Stimulated activated CD4-positive, alpha-beta T cell treated with anti-CD3 and anti-CD28 coated beads, Interleukin-4, amount 100 ng/mL, for 24 hours (primary cell): ENCODE measurements at regions not wholly inside any gene's neighbourhood (a gene's known extent, or its start where the extent isn't known, plus 50 kb on each side); places are given as distances from the start of the nearest gene placed in this dataset.
"Not testable (repeated sequence)": the region's sequence is repeated elsewhere in the genome, so short reads cannot be mapped to it uniquely, and the experiment has no call there.

Source experiments
- DNase-seq: peaks from one replicate; pipeline ENCODE4 v3.0.0-alpha.2; 2020

GRCh38 chr11:134863294-134863693, 451.3 kb upstream of the B3GAT1 start:
- no peak for DNase-seq

DNA sequence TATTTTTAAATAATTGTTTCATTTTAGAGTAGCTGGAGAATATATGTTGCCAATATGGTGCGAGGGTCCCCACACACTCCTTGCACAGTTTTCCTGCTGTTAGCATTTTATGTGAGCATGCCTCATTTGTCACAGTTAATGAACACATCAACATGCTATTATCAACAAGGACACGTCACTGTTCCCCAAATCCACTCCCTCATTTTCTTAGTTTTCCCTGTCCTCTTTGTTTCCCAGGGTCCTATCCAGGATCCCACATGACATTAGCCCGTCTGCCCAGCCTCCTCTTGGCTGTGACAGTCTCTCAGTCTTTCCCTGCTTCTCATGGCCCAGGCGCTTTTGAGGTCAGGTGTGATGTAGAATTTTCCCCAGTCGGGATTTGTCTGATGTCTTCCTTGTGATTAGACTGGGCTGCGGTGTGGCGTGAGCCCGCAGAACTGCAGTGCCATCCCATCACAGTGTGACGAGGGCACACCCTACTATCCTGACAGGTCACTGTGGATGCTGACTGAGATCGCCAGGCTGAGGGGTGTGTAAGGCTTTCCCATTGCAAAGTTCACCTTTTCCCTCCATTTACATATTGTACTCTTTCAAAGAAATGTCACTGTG, 450.6 kb upstream of the B3GAT1 start:
- DNase-seq, result no peak

GRCh38 chr11:134862105-134862502, 450.1 kb upstream of the B3GAT1 start:
- DNase-seq, result no peak

GRCh38 chr11:134861490-134862104, 449.6 kb upstream of the B3GAT1 start:
- no peak for DNase-seq

- DNase-seq, result no peak
Measured at GRCh38 chr11:134858783-134859480, 446.9 kb upstream of the B3GAT1 start.

DNA sequence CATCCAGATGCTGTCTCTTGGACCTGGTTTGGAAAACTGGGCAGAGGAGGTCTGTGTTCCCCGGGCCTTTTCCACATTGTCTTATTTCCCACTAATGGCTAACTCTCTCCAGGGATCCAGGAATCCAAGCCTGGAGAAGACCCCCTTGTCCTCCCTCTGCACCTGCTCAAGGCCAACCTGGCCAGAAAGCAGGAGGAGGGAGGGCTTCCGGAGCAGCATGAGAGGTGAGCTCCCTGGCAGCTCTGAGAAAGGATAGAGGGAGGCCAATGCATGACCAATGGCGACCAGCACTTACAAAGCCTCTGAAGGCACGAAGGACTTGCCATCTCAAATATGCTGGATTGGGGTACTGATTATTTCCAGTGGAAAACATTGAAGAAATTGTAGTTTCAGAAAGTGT, 445.0 kb upstream of the B3GAT1 start:
- DNase-seq, result no peak

DNA sequence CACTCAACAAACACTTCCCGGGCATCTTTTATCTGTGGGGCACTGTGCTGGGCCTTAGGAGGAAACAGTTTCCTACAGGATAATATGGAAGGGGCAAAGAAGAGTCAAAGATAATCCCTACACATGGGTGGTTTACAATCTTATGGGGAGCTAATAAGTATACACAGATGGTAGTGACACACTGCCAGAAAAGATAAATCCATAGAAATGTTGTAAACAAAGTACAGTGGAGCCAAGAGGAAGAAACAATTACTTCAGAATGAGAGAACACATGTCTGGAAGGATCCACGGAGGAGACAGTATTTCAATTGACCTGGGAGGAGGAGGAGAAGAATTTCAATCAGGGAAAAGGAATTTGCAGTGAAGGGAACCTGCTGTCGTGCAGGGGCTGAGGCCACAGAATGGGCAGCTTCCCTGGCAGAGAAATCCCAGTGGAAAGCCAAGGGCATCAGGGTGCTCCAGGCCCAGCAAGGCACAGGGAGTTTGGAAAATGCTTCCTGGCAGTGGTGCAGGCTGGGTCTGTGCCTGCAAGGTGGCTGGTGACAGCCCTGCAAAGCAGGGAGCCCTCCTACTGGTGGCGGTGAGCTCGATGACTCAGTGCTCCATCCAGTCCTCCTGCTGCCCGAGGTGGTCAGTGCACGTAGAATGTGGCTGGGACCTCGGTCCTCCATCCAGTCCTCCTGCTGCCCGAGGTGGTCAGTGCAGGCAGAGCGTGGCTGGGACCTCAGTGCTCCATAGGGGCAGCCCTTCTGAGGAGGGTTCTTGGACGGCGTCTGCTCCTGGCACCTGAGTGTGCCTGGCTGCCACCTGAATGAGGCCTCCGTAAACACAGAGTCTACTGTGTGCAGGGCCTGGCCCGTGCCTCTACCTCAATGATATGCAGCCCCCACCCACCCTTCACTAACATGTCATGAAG, 444.3 kb upstream of the B3GAT1 start:
- no peak for DNase-seq

- no peak for DNase-seq
Measured at GRCh38 chr11:134853992-134854991, 442.2 kb upstream of the B3GAT1 start.

DNA sequence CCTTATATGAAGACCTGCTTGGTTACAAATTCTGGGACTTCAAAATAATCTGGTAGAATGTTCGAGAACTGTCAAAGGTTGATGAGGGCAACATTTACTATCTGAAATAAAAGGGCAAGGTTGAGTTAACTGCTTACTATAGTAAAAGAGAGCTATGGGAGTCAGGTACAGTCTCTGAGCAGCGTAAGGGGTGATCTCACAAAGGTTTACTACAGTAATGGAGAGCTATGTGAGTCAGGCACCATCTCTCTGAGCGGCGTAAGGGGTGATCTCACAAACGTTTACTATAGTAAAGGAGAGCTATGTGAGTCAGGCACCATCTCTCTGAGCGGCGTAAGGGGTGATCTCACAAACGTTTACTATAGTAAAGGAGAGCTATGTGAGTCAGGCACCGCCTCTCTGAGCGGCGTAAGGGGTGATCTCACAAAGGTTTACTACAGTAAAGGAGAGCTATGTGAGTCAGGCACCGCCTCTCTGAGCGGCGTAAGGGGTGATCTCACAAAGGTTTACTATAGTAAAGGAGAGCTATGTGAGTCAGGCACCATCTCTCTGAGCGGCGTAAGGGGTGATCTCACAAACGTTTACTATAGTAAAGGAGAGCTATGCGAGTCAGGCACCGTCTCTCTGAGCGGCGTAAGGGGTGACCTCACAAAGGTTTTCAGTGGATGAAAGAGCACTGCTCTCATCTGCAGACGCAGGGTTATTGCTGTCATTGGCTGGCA, 439.6 kb upstream of the B3GAT1 start:
- not testable (repeated sequence) for DNase-seq

DNA sequence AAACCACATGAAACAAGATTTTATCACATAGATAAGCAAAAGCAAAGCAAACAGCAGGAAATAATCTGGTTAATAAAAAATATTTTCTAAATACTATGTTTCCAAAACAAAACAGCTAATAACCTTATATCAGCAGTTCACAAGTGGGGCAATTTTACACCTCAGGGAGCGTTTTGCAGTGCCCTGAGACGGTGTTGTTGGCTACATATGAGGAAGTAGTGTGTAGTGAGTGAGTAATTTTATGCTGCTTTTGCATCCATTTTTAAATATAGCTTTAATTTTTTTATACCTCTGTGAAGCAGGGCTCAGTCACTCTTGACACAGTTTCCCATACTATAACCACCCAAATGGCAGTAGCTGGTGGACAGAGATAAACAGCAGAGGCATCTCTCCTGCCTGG, 438.5 kb upstream of the B3GAT1 start:
- DNase-seq, result no peak

DNA sequence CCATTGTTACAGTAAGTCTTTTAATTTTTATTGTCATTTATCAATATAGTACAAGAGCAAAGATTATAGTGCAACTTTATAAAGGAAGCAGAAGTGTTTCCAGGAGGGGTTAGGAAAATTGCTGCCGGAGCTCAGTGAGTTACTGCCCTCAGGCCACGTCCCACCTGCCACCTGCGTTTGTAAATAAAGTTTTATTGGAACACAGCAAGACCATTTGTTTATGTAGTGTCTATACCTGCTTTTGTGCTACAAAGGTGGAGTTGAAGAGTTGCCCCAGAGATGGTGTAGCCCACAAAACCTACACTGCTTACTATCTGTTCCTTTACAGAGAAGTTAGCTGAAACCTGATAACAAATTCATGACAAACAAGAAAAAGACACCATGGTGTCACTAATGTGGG, 437.8 kb upstream of the B3GAT1 start:
- no peak for DNase-seq

GRCh38 chr11:134847083-134847715, 435.2 kb upstream of the B3GAT1 start:
- no peak for DNase-seq

DNA sequence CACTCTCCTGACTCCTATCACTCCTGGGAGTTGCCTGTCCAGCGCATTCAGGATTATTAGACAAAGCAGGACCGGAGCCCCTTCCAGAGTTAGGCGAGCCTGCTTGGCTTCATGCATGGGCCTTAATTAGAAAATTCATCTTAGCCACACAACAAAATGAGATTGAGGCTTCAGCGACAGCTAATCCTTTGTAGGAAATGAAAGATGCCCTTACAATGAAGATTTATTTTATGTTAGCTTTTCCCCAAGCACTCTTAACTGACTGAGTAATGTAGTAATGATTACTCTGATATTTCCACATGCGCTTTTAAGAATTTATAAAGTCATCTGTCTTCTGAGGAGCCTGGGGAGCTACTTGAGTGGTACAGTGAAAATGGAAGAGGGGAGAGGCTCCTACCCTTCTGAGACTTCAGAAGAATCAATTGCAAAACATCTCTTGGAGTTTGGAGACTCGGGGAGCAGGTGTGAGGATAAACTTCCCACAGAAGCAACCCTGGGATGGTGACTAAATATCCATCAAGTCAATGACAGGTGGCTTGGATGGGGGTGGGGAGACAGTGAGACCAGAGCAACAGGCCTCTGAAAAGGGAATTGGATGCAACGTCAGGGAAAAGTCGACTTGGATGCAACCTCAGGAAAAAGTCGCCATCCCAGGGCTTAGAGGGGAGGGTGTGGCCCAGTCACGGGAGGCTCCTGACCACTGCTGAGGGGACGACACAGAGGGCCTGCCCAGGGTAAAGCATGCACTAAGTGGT, 434.5 kb upstream of the B3GAT1 start:
- no peak for DNase-seq

DNA sequence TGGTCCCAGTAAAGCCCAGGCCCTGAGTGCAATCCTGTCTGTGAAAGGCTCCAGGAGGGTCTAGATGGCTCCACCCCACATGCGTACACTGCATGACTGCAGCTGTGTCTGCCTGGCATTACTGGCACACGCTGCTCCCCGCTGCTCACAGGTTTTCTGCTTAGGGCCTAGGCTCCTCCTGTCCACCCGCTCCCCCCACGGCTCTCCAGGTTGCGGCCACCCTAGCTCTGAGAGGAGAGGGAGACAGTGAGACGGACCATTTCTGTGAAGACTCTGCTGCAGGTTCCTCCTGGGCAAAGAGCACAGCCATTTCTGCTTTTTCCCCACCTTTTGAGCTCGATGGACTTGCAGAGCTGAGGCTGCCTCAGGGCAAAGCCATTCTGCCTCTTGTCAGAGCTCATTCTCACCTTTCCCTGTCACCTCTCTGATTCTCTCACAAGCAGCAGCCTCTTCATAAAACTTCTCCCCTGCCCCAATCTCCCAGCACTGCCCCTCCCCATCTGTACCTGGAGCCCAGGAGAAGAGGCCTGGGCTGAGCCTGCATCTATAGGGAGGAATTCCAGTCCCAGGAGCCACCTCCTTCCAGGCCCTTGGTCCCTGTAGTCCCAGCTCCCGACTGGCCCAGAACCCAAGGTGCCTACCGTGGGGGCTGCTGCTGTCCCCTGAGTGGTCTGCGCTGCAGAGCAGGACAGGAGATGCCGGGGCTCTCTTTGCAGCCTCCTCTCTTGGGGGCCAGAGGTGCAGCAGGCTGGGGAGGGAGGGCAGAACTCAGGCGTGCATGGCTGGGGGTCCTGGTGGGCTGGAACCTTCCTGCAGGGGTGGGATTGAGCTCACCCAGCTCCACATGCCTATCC, 433.7 kb upstream of the B3GAT1 start:
- DNase-seq, result no peak

- no peak for DNase-seq
Measured at GRCh38 chr11:134844838-134845237, 432.8 kb upstream of the B3GAT1 start.

DNA sequence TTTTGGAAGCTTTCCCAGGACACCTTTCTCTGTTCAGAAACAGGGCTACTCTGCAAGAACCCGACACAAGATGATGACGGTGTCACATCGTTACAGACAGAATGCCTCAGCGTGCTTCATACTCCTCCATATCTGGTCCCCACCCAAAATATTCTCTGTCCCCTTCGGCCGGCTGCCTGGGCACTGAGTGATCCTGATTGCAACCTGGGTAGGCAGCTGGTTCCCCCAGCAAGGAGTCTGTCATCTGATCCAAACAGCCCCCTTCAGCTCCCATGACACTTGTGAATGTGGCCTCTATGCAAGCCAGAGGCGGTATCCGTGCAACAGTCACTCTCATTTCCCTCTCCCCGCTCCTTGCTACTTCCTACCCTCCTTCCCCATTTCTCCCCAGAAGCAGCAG, 431.7 kb upstream of the B3GAT1 start:
- no peak for DNase-seq

GRCh38 chr11:134843020-134843419, 431.0 kb upstream of the B3GAT1 start:
- DNase-seq, result no peak

DNA sequence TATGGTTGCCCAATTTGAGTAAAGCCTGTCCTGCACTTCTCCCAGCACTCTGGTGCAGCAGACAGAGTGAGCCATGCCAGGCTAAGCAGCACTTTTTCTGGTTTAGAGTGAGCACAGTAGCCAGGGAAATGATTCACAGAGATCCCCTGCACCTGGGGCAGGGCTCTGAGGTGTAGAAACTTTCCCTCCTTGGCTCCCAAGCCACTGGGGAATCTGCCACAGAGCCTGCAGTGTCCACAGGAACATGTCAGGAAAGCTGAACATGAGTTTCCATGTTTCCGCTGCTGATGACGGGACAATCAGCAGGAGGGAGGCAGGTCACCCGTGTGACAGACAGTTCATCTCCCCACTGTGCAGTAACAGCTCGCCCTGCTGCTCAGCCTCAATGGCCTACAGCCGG, 429.9 kb upstream of the B3GAT1 start:
- DNase-seq, result no peak

GRCh38 chr11:134841411-134841810, 429.4 kb upstream of the B3GAT1 start:
- DNase-seq, result no peak
